Stomach (tissue), 8 donors: ENCODE measurements at regions not wholly inside any gene's neighbourhood (a gene's known extent, or its start where the extent isn't known, plus 50 kb on each side); places are given as distances from the start of the nearest gene placed in this dataset.

Source experiments
- DNase-seq, 2 donors: peaks; one replicate each; pipeline versions ENCODE4 v3.0.0 to v3.0.0-alpha.2; 2013 to 2019
- H3K27ac ChIP-seq, 5 donors: fragments of 200-600 bp in 4 of 5; sonication (generic) in 4 of 5; one replicate each; pipeline ENCODE4 v1.5.1; 2013 to 2019; ENCODE audit warnings: mild to moderate bottlenecking in 1 of 5, moderate library complexity in 1 of 5
- H3K27me3 ChIP-seq, 3 donors: fragments of 200-600 bp; sonication (generic); one replicate each; pipeline ENCODE4 v1.5.1; 2017 to 2019; ENCODE audit warnings: mixed run types in 1 of 3
- H3K36me3 ChIP-seq, 4 donors: fragments of 200-600 bp; sonication (generic); 1 replicate in 3 of 4; 2 replicates in 1 of 4; pipeline ENCODE4 v1.5.1; 2016 to 2019
- H3K4me1 ChIP-seq, 4 donors: fragments of 200-600 bp; sonication (generic); one replicate each; pipeline ENCODE4 v1.5.1; 2016 to 2019
- H3K4me3 ChIP-seq, 4 donors: fragments of 200-600 bp; sonication (generic) in 3 of 4; one replicate each; pipeline ENCODE4 v1.5.1; 2016 to 2019; ENCODE audit warnings: mild to moderate bottlenecking in 1 of 4
- H3K9me3 ChIP-seq, 4 donors: fragments of 200-600 bp; sonication (generic); one replicate each; pipeline ENCODE4 v1.5.1; 2016 to 2019
- EP300 ChIP-seq: sonication (generic); formaldehyde crosslinking; IDR thresholded peaks from one replicate; pipeline ENCODE4 v1.6.1; 2017; ENCODE audit warnings: antibody characterized with exemption
- POLR2A ChIP-seq, 4 donors: fragments of 450-650 bp; IDR thresholded peaks; one replicate each; pipeline ENCODE4 v1.6.1; 2016; ENCODE audit warnings: antibody characterized with exemption in 4 of 4, control low read depth in 2 of 4, mild to moderate bottlenecking in 1 of 4, moderate library complexity in 1 of 4
- POLR2AphosphoS5 ChIP-seq, 3 donors: sonication (generic); formaldehyde crosslinking; IDR thresholded peaks; one replicate each; pipeline ENCODE4 v1.6.1; 2016; ENCODE audit warnings: antibody characterized with exemption in 3 of 3
- WGBS, 5 donors: extraction: QIAGEN DNeasy Blood & Tissue Kit in 3 of 5; methylation state at CpG; one replicate each; pipeline versions ENCODE4 v1.1.5 to v1.1.7; 2013 to 2018; 5-methylcytosine and 5-hydroxymethylcytosine counted together
- intact Hi-C: fragments of 100-400 bp; cut with DNase I; formaldehyde crosslinking; loops from one replicate; pipeline ENCODE4 v1.15.1; 2023; ENCODE audit warnings: low total_unique reads
- TF ChIP-seq, protein P1 (sequence below), 7 experiments: fragments of 450-650 bp in 4 of 7; fragments of 200-600 bp in 3 of 7; sonication (generic) in 3 of 7; IDR thresholded peaks; one replicate each; pipeline ENCODE4 v1.5.1; 2016 to 2019; ENCODE audit warnings: antibody characterized with exemption in 7 of 7, control low read depth in 2 of 7, mild to moderate bottlenecking in 1 of 7
- donor health status: healthy with polysubstance abuse.
- donor health status: Bipolar disorder and iron deficiency.
- donor health status: healthy.

DNA sequence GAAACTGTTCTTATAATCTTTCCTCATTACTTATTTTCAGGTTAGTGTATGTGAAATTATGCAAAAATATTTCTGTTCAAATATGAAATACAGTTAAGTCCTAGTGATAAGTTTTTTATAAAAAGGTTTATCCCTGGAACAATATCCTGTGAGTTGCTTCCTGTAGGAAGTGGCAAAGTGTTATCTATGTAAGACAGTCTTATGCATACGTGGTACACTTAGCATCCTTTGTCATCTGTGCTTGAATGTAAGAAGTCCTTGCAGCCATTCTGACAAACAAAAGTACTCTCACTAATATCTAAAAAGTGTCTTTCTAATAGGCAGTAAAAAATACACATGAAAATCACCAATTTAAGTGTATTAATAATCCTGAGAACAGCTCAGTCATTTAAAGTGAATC lies 372.5 kb upstream of the BCHE start:
- H3K27ac ChIP-seq = no peak overlapping the region
- intact Hi-C loops = no loop called here
- 35 to 69% (median 48%) methylated on average over 1 of the region's 1 CpG for WGBS, 5 donors
- no peak for TF ChIP-seq POLR2AphosphoS5 (IDR thresholded peaks at IDR 0.05)
- TF ChIP-seq EP300 = no peak
- TF ChIP-seq, protein P1, sequence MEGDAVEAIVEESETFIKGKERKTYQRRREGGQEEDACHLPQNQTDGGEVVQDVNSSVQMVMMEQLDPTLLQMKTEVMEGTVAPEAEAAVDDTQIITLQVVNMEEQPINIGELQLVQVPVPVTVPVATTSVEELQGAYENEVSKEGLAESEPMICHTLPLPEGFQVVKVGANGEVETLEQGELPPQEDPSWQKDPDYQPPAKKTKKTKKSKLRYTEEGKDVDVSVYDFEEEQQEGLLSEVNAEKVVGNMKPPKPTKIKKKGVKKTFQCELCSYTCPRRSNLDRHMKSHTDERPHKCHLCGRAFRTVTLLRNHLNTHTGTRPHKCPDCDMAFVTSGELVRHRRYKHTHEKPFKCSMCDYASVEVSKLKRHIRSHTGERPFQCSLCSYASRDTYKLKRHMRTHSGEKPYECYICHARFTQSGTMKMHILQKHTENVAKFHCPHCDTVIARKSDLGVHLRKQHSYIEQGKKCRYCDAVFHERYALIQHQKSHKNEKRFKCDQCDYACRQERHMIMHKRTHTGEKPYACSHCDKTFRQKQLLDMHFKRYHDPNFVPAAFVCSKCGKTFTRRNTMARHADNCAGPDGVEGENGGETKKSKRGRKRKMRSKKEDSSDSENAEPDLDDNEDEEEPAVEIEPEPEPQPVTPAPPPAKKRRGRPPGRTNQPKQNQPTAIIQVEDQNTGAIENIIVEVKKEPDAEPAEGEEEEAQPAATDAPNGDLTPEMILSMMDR (IDR thresholded peaks at IDR 0.05) = no peak
- no peak for TF ChIP-seq POLR2A (IDR thresholded peaks at IDR 0.05)
- H3K4me3 ChIP-seq = no peak overlapping the region
- DNase-seq = no peak
- no peaks in the 10 kb centered on the region for H3K9me3 ChIP-seq
- no peaks in the 10 kb centered on the region for H3K36me3 ChIP-seq
- H3K4me1 ChIP-seq = no peaks in the 10 kb centered on the region
- no peaks in the 10 kb centered on the region for H3K27me3 ChIP-seq

DNA sequence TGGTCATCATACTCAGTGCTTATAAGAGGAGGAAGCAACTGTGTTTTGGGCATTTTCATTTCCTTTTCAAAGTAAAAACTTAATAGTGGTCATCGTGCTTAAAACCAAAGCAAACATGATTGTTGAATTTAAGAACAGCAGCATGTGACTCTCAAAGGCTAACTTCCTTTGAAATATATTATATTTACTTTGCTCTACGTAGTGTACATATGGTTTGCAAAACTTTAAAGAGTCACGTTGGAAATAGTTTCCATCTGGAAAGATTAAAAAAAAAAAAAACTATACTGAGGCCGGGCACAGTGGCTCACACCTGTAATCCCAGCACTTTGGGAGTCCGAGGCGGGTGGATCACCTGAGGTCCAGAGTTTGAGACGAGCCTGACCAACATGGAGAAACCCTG lies 367.9 kb upstream of the BCHE start:
- Histone ChIP-seq H3K9me3 (no peaks in the 10 kb centered on the region), H3K27ac (no peak overlapping the region), H3K4me1 (no peaks in the 10 kb centered on the region), H3K4me3 (no peak overlapping the region), H3K36me3 (no peaks in the 10 kb centered on the region), H3K27me3 (no peaks in the 10 kb centered on the region)
- TF ChIP-seq POLR2AphosphoS5 (IDR thresholded peaks at IDR 0.05) = no peak
- TF ChIP-seq, protein P1 (IDR thresholded peaks at IDR 0.05) = no peak
- no peak for TF ChIP-seq POLR2A (IDR thresholded peaks at IDR 0.05)
- no peak for TF ChIP-seq EP300
- intact Hi-C loops = no loop called here
- 36 to 50% (median 39%) methylated on average over 5 to 7 of the region's 7 CpGs for WGBS, 5 donors
- peak in 1 of 2 donors; percentile 3 for DNase-seq

DNA sequence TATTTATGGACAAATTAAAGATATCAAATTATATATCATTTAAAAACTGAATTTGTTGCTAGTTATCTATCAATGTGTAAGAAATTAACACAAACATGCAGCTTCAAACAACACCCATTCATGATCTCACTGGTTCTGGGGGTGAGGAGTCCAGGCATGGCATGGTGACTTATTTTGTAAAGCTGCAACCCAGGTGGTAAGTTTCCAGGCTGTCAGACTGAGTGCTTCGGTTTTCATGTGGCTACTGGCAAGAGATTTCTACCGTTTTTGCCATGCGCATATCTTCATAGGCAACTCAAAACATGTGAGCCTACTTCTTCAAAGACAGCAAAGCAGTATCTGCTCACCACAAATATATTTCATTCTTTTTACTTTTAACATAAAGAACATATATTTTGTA lies 364.3 kb upstream of the BCHE start:
- DNase-seq = no peak
- H3K9me3 ChIP-seq = no peaks in the 10 kb centered on the region
- intact Hi-C loops = no loop called here
- TF ChIP-seq, protein P1 (IDR thresholded peaks at IDR 0.05) = no peak
- no peak for TF ChIP-seq EP300
- TF ChIP-seq POLR2AphosphoS5 (IDR thresholded peaks at IDR 0.05) = no peak
- no peak for TF ChIP-seq POLR2A (IDR thresholded peaks at IDR 0.05)
- H3K27me3 ChIP-seq = no peaks in the 10 kb centered on the region
- no peak overlapping the region for H3K4me3 ChIP-seq
- H3K36me3 ChIP-seq = no peaks in the 10 kb centered on the region
- H3K27ac ChIP-seq = no peak overlapping the region
- H3K4me1 ChIP-seq = no peaks in the 10 kb centered on the region
- 71 to 79% (median 74%) methylated on average over 3 of the region's 3 CpGs for WGBS, 5 donors

DNA sequence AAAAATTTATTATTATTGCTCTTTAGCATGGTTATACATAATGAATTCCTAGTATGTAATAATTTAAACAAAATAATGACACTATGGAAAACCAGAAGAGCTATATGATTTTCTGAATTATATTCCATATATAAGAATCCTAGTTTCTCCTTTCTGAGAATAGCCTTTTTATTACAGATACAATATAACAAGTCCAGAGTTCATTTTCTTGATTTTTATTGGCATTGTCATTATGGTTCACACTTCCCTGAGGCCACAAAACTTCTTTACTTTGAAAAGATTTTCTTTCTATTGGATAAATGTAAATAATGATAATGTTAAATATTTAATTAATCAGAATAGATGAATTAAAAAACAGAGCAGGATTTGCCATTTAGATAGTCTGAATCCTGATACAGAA lies 362.3 kb upstream of the BCHE start:
- no peak overlapping the region for H3K4me3 ChIP-seq
- H3K27ac ChIP-seq = no peak overlapping the region
- TF ChIP-seq POLR2AphosphoS5 (IDR thresholded peaks at IDR 0.05) = no peak
- no peak for TF ChIP-seq POLR2A (IDR thresholded peaks at IDR 0.05)
- no peak for TF ChIP-seq EP300
- TF ChIP-seq, protein P1 (IDR thresholded peaks at IDR 0.05) = no peak
- H3K4me1 ChIP-seq = no peaks in the 10 kb centered on the region
- no peak for DNase-seq
- intact Hi-C loops = no loop called here
- no peaks in the 10 kb centered on the region for H3K27me3 ChIP-seq
- H3K9me3 ChIP-seq = no peaks in the 10 kb centered on the region
- H3K36me3 ChIP-seq = no peaks in the 10 kb centered on the region
